GM12875 (cell line): ENCODE measurements at regions not wholly inside any gene's neighbourhood (a gene's known extent, or its start where the extent isn't known, plus 50 kb on each side); places are given as distances from the start of the nearest gene placed in this dataset.
"Not testable (repeated sequence)": the region's sequence is repeated elsewhere in the genome, so short reads cannot be mapped to it uniquely, and the experiment has no call there.

Source experiments
- H3K4me3 ChIP-seq: one replicate; pipeline ENCODE4 v1.5.1; 2011; ENCODE audit warnings: low read depth, low read length, control low read depth
- CTCF ChIP-seq: IDR thresholded peaks from 2 replicates; pipeline ENCODE4 v1.5.1; 2011; ENCODE audit warnings: low read depth, mild to moderate bottlenecking, control low read depth, inconsistent platforms, low read length, moderate library complexity, borderline replicate concordance; ENCODE audit not compliant: insufficient read depth

GRCh38 chr1:157217486-157217885 is 79.3 kb upstream of the ETV3 start:
- no peak for TF ChIP-seq CTCF
- H3K4me3 ChIP-seq: no peak overlapping the region

GRCh38 chr1:157213836-157214235 is 75.6 kb upstream of the ETV3 start:
- no peak overlapping the region for H3K4me3 ChIP-seq
- TF ChIP-seq CTCF: no peak

- no peak for TF ChIP-seq CTCF
- no peak overlapping the region for H3K4me3 ChIP-seq
Observed at GRCh38 chr1:157209514-157209913, 71.3 kb upstream of the ETV3 start.

- H3K4me3 ChIP-seq: not testable (repeated sequence)
Observed at GRCh38 chr1:157205982-157206381, 67.8 kb upstream of the ETV3 start.

GRCh38 chr1:157203166-157203565 is 65.0 kb upstream of the ETV3 start:
- no peak for TF ChIP-seq CTCF
- no peak overlapping the region for H3K4me3 ChIP-seq

GRCh38 chr1:157202331-157202730 is 64.1 kb upstream of the ETV3 start:
- no peak overlapping the region for H3K4me3 ChIP-seq
- no peak for TF ChIP-seq CTCF

GRCh38 chr1:157201767-157202166 is 63.6 kb upstream of the ETV3 start:
- no peak overlapping the region for H3K4me3 ChIP-seq

More at GRCh38 chr1:157201767-157202166, 63.6 kb upstream of the ETV3 start:
- TF ChIP-seq CTCF: no peak
